B cell (primary cell): ENCODE measurements at regions not wholly inside any gene's neighbourhood (a gene's known extent, or its start where the extent isn't known, plus 50 kb on each side); places are given as distances from the start of the nearest gene placed in this dataset.

ENCODE experiments used
- ATAC-seq: fragments of 200-7000 bp; cut with Tn5 transposase; one replicate; pipeline ENCODE4 v1.10.0; 2021; ENCODE audit warnings: low read depth, mild to moderate bottlenecking, moderate number of reproducible peaks, moderate library complexity
- CTCF ChIA-PET: fragments of 350-600 bp; sonication (Branson Sonifier 250); formaldehyde crosslinking; loops from one replicate; lab custom pipeline; 2021; ENCODE audit warnings: antibody characterized with exemption, inconsistent platforms; lab: Charles Lee
- POLR2A ChIA-PET: fragments of 350-600 bp; sonication (Branson Sonifier 250); formaldehyde crosslinking; loops from one replicate; lab custom pipeline; 2021; ENCODE audit warnings: antibody characterized with exemption; lab: Charles Lee
- DNase-seq: peaks from one replicate; pipeline ENCODE4 v3.0.0; 2013
- H2AFZ ChIP-seq: 2 replicates; pipeline ENCODE4 v1.6.1; 2012; ENCODE audit warnings: mild to moderate bottlenecking, low read depth, low read length; ENCODE audit not compliant: insufficient read depth, poor library complexity, severe bottlenecking
- H3K27ac ChIP-seq, 2 donors: 1 replicate in 1 of 2; 2 replicates in 1 of 2; pipeline ENCODE4 v1.5.1; 2012 to 2013; ENCODE audit warnings: low read length in 2 of 2, mild to moderate bottlenecking in 2 of 2, moderate library complexity in 1 of 2
- H3K27me3 ChIP-seq, 4 experiments: fragments of 200-600 bp in 1 of 4; sonication (generic) in 1 of 4; replicated peaks in 1 of 4; 1 replicate in 2 of 4; 2 replicates in 2 of 4; pipeline versions ENCODE4 v1.6.1 to v1.7.0; 2013 to 2016; ENCODE audit warnings: low read length in 3 of 4, mild to moderate bottlenecking in 2 of 4, mixed read lengths in 1 of 4, moderate library complexity in 1 of 4; ENCODE audit not compliant: insufficient read depth in 4 of 4, control insufficient read depth in 3 of 4; ENCODE audit errors: control extremely low read depth in 1 of 4
- H3K36me3 ChIP-seq, 2 experiments: replicated peaks in 1 of 2; 1 replicate in 1 of 2; 2 replicates in 1 of 2; pipeline versions ENCODE4 v1.6.1 to v1.7.1; 2013; ENCODE audit warnings: low read length in 1 of 2; ENCODE audit not compliant: insufficient read depth in 2 of 2, control insufficient read depth in 1 of 2; ENCODE audit errors: control extremely low read depth in 1 of 2, extremely low read depth in 1 of 2
- H3K4me1 ChIP-seq, 2 donors: fragments of 200-600 bp in 1 of 2; sonication (generic) in 1 of 2; 1 replicate in 1 of 2; 2 replicates in 1 of 2; pipeline versions ENCODE4 v1.5.1 to v1.6.1; 2013 to 2017; ENCODE audit warnings: low read length in 2 of 2; ENCODE audit not compliant: control insufficient read depth in 2 of 2, insufficient read depth in 2 of 2
- H3K4me2 ChIP-seq: replicated peaks from 2 replicates; pipeline ENCODE3; 2012; ENCODE audit warnings: mild to moderate bottlenecking, low read depth, low read length; ENCODE audit not compliant: poor library complexity, severe bottlenecking
- H3K4me3 ChIP-seq, 5 experiments: fragments of 200-600 bp in 1 of 5; sonication (generic) in 1 of 5; 1 replicate in 3 of 5; 2 replicates in 2 of 5; pipeline versions ENCODE4 v1.5.1 to v1.7.0; 2011 to 2016; ENCODE audit warnings: low read length in 4 of 5, mild to moderate bottlenecking in 4 of 5, low read depth in 2 of 5, control low read depth in 1 of 5, moderate library complexity in 1 of 5; ENCODE audit not compliant: insufficient read depth in 1 of 5; ENCODE audit errors: control extremely low read depth in 1 of 5, extremely low read depth in 1 of 5
- H3K79me2 ChIP-seq: fragments of 200-600 bp; sonication (generic); one replicate; pipeline ENCODE4 v1.6.0; 2016; ENCODE audit warnings: low read length; ENCODE audit not compliant: control insufficient read depth, insufficient read depth
- H3K9ac ChIP-seq: fragments of 200-600 bp; sonication (generic); 2 replicates; pipeline ENCODE4 v1.6.1; 2017; ENCODE audit warnings: mild to moderate bottlenecking, low read length, moderate library complexity
- H3K9me3 ChIP-seq, 3 donors: one replicate each; pipeline versions ENCODE4 v1.6.1 to v1.7.1; 2013; ENCODE audit warnings: low read length in 2 of 3; ENCODE audit not compliant: control insufficient read depth in 2 of 3, insufficient read depth in 1 of 3; ENCODE audit errors: control extremely low read depth in 1 of 3
- H4K20me1 ChIP-seq: 2 replicates; pipeline ENCODE4 v1.6.0; 2012; ENCODE audit warnings: mild to moderate bottlenecking, low read length; ENCODE audit not compliant: insufficient read depth, control insufficient read depth, poor library complexity, severe bottlenecking
- H3K27ac Mint-ChIP-seq: one replicate; pipeline ENCODE4 v1.8.0; 2021; ENCODE audit warnings: mixed read lengths
- H3K27me3 Mint-ChIP-seq: one replicate; pipeline ENCODE4 v1.8.0; 2021; ENCODE audit warnings: mixed read lengths
- H3K4me1 Mint-ChIP-seq: one replicate; pipeline ENCODE4 v1.8.0; 2021; ENCODE audit warnings: mixed read lengths
- H3K4me3 Mint-ChIP-seq: one replicate; pipeline ENCODE4 v1.8.0; 2021; ENCODE audit warnings: mixed read lengths
- H3K9me3 Mint-ChIP-seq: one replicate; pipeline ENCODE4 v1.8.0; 2022; ENCODE audit warnings: mixed read lengths; ENCODE audit not compliant: insufficient read depth
- CTCF ChIP-seq: fragments of 200-600 bp; IDR thresholded peaks from one replicate; pipeline ENCODE4 v1.8.0; 2022; ENCODE audit warnings: antibody characterized with exemption, mild to moderate bottlenecking
- EZH2 ChIP-seq: IDR thresholded peaks from 2 replicates; pipeline ENCODE4 v1.6.1; 2012; ENCODE audit warnings: borderline replicate concordance, low read depth, mild to moderate bottlenecking, moderate library complexity, low read length; ENCODE audit not compliant: insufficient read depth, poor library complexity, severe bottlenecking
- WGBS: methylation state at CpG from one replicate; pipeline ENCODE4 v1.1.5; 2013; ENCODE audit warnings: missing lambda C conversion rate; ENCODE audit not compliant: insufficient coverage; 5-methylcytosine and 5-hydroxymethylcytosine counted together
- intact Hi-C: fragments of 100-400 bp; cut with micrococcal nuclease; formaldehyde crosslinking; loops from one replicate; pipeline ENCODE4 v1.10.0; 2022

- Histone ChIP-seq H3K9ac (no peak overlapping the region), H3K4me2 (no peak overlapping the region), H3K4me1 (no peaks in the 10 kb centered on the region), H3K9me3 (no peaks in the 10 kb centered on the region), H3K27me3 (peaks cover 0 to 11% (median 0%) of the 10 kb centered on the region in 4 experiments), H3K27ac (no peak overlapping the region), H3K36me3 (no peaks in the 10 kb centered on the region), H4K20me1 (no peaks in the 10 kb centered on the region), H3K4me3 (no peak overlapping the region), H2AFZ (no peak overlapping the region), H3K79me2 (no peaks in the 10 kb centered on the region)
- TF ChIP-seq CTCF (no peak), EZH2 (no peak)
- no peak overlapping the region for H3K4me3 Mint-ChIP-seq
- H3K27ac Mint-ChIP-seq: no peak overlapping the region
- H3K4me1 Mint-ChIP-seq: no peaks in the 10 kb centered on the region
- peaks cover 3% of the 10 kb centered on the region for H3K9me3 Mint-ChIP-seq
- ATAC-seq: no peak
- intact Hi-C loops: no loop called here
- peaks cover 14% of the 10 kb centered on the region for H3K27me3 Mint-ChIP-seq
- CTCF ChIA-PET: no interaction called here
- POLR2A ChIA-PET: no interaction called here
- DNase-seq: no peak
- WGBS: 93% methylated on average over 3 of the region's 6 CpGs
Observed at GRCh38 chr20:57785720-57786119, 75.9 kb upstream of the PMEPA1 start.

- peaks cover 3% of the 10 kb centered on the region for H3K9me3 Mint-ChIP-seq
- DNase-seq (no peak), ATAC-seq (no peak)
- H3K79me2 ChIP-seq: no peaks in the 10 kb centered on the region
- no peak for TF ChIP-seq EZH2
- no peak for TF ChIP-seq CTCF
- 96% methylated on average over 4 of the region's 4 CpGs for WGBS
- H3K27me3 ChIP-seq: peaks cover 0 to 12% (median 0%) of the 10 kb centered on the region in 4 experiments
- H3K9ac ChIP-seq: no peak overlapping the region
- H3K4me2 ChIP-seq: no peak overlapping the region
- H3K4me1 Mint-ChIP-seq: no peaks in the 10 kb centered on the region
- no peaks in the 10 kb centered on the region for H4K20me1 ChIP-seq
- ChIA-PET CTCF (no interaction called here), POLR2A (no interaction called here)
- no peak overlapping the region for H3K4me3 Mint-ChIP-seq
- no peak overlapping the region for H3K4me3 ChIP-seq
- H3K27me3 Mint-ChIP-seq: peaks cover 19% of the 10 kb centered on the region
- no peak overlapping the region for H3K27ac Mint-ChIP-seq
- intact Hi-C loops: no loop called here
- no peak overlapping the region for H3K27ac ChIP-seq
- H2AFZ ChIP-seq: no peak overlapping the region
- H3K9me3 ChIP-seq: no peaks in the 10 kb centered on the region
- H3K36me3 ChIP-seq: no peaks in the 10 kb centered on the region
- no peaks in the 10 kb centered on the region for H3K4me1 ChIP-seq
Observed at GRCh38 chr20:57785061-57785460, 75.2 kb upstream of the PMEPA1 start.
